ENCODE measurements at regions not wholly inside any gene's neighbourhood (a gene's known extent, or its start where the extent isn't known, plus 50 kb on each side); places are given as distances from the start of the nearest gene placed in this dataset.

- no peaks in the 10 kb centered on the region for H3K4me1 ChIP-seq (ENCODE audit: control insufficient read depth, insufficient read depth, low read length)
- H3K36me3 ChIP-seq (ENCODE audit: control insufficient read depth in 2 of 2, insufficient read depth in 1 of 2, low read length in 2 of 2): no peaks in the 10 kb centered on the region
- H3K9me3 ChIP-seq (ENCODE audit: control insufficient read depth, insufficient read depth, low read depth, low read length): no peaks in the 10 kb centered on the region
- no peak overlapping the region for H3K4me3 ChIP-seq (ENCODE audit: low read depth, low read length)
- CTCF ChIA-PET: interaction anchor here (0.6 to 0.8 kb wide), 2 partner anchors 24 to 192 kb away, joined by 3 to 6 read pairs; no protein-coding TSS in a partner anchor
- POLR2A ChIA-PET: no interaction called here
- no peak for TF ChIP-seq SETDB1 (IDR thresholded peaks at IDR 0.05; ENCODE audit: insufficient read length, low read length)
- TF ChIP-seq SP7 (tag by site-specific recombination; IDR thresholded peaks at IDR 0.05): no peak
- no peak for TF ChIP-seq KLF16 (tag by site-specific recombination; IDR thresholded peaks at IDR 0.05)
- 0 out of 2 replicates have a peak, but pooled peaks have one; percentile 50 for TF ChIP-seq ZNF660 (tag by site-specific recombination; IDR thresholded peaks at IDR 0.05)
- TF ChIP-seq KLF17 (tag by site-specific recombination; IDR thresholded peaks at IDR 0.05): no peak
- TF ChIP-seq ZNF423 (tag by site-specific recombination; IDR thresholded peaks at IDR 0.05): no peak
- TF ChIP-seq ZFP3 (tag by site-specific recombination; IDR thresholded peaks at IDR 0.05; ENCODE audit: low read depth): no peak
- no peak for TF ChIP-seq ZXDB (tag by site-specific recombination; IDR thresholded peaks at IDR 0.05)
- TF ChIP-seq ZNF366 (tag by site-specific recombination; conservative IDR thresholded peaks at IDR 0.05): 0 out of 2 replicates have a peak, but pooled peaks have one; percentile 20
- TF ChIP-seq ZNF629 (tag by site-specific recombination; IDR thresholded peaks at IDR 0.05): 0 out of 2 replicates have a peak, but pooled peaks have one; percentile 27
- TF ChIP-seq ZNF513 (tag by site-specific recombination; IDR thresholded peaks at IDR 0.05): no peak
- no peak for TF ChIP-seq ZNF677 (tag by site-specific recombination; IDR thresholded peaks at IDR 0.05)
- peak; percentile 21; the same call in 1 of the 2 replicates for TF ChIP-seq ZNF335 (tag by site-specific recombination; conservative IDR thresholded peaks at IDR 0.05)
- TF ChIP-seq ZNF600 (tag by site-specific recombination; IDR thresholded peaks at IDR 0.05): peak; percentile 77
- TF ChIP-seq MYNN (tag by site-specific recombination; IDR thresholded peaks at IDR 0.05; ENCODE audit: borderline replicate concordance): no peak
- no peak for TF ChIP-seq REST (tag by site-specific recombination; IDR thresholded peaks at IDR 0.05)
- peak; percentile 31; the same call in 1 of the 2 replicates for TF ChIP-seq ZNF398 (tag by site-specific recombination; IDR thresholded peaks at IDR 0.05)
- TF ChIP-seq ZNF692 (tag by site-specific recombination; IDR thresholded peaks at IDR 0.05): peak; percentile 39; the same call in 1 of the 2 replicates
- TF ChIP-seq PATZ1 (tag by site-specific recombination; IDR thresholded peaks at IDR 0.05): 0 out of 2 replicates have a peak, but pooled peaks have one; percentile 15
- no peak for TF ChIP-seq ZNF530 (tag by site-specific recombination; IDR thresholded peaks at IDR 0.05; ENCODE audit: low read depth)
- H3K27ac ChIP-seq (ENCODE audit: extremely low read depth, low read depth, low read length): no peak overlapping the region
These were observed 222.0 kb upstream of the CPNE8 start for GRCh38 chr12:39127401-39127800.

Data from HEK293 (cell line).